Heart right ventricle (tissue), 16 donors: ENCODE measurements at regions not wholly inside any gene's neighbourhood (a gene's known extent, or its start where the extent isn't known, plus 50 kb on each side); places are given as distances from the start of the nearest gene placed in this dataset.
A peak's percentile ranks its signal among the peaks of the same experiment; 100 is the strongest.

Experiments used
- ATAC-seq, 8 donors: fragments of 200-7000 bp; cut with Tn5 transposase; one replicate each; pipeline ENCODE4 v1.9.1; 2020; ENCODE audit warnings: mild to moderate bottlenecking in 8 of 8, moderate library complexity in 8 of 8, moderate number of reproducible peaks in 1 of 8
- DNase-seq, 2 donors: peaks; one replicate each; pipeline ENCODE4 v3.0.0-alpha.2; 2020
- H3K27ac ChIP-seq, 10 donors: fragments of 200-600 bp; sonication (generic) in 2 of 10; one replicate each; pipeline versions ENCODE4 v1.5.0 to v1.8.0; 2020 to 2022; ENCODE audit warnings: mild to moderate bottlenecking in 3 of 10
- H3K27me3 ChIP-seq, 7 donors: fragments of 200-600 bp; one replicate each; pipeline ENCODE4 v1.8.0; 2021 to 2022; ENCODE audit warnings: mild to moderate bottlenecking in 2 of 7
- H3K36me3 ChIP-seq, 9 donors: fragments of 200-600 bp; sonication (generic) in 1 of 9; one replicate each; pipeline versions ENCODE4 v1.5.0 to v1.8.0; 2020 to 2022; ENCODE audit warnings: mild to moderate bottlenecking in 2 of 9
- H3K4me1 ChIP-seq, 9 donors: fragments of 200-600 bp; sonication (generic) in 1 of 9; one replicate each; pipeline versions ENCODE4 v1.5.0 to v1.8.0; 2020 to 2022; ENCODE audit warnings: mild to moderate bottlenecking in 4 of 9
- H3K4me3 ChIP-seq, 10 donors: fragments of 200-600 bp; sonication (generic) in 2 of 10; one replicate each; pipeline versions ENCODE4 v1.5.0 to v1.8.0; 2020 to 2022; ENCODE audit warnings: mild to moderate bottlenecking in 7 of 10, moderate library complexity in 2 of 10
- H3K9me3 ChIP-seq, 11 donors: fragments of 200-600 bp in 10 of 11; sonication (generic) in 2 of 11; one replicate each; pipeline versions ENCODE4 v1.5.0 to v1.8.0; 2013 to 2022; ENCODE audit warnings: mild to moderate bottlenecking in 2 of 11, control low read depth in 1 of 11, moderate library complexity in 1 of 11
- WGBS, 2 donors: extraction: QIAGEN DNeasy Blood & Tissue Kit; methylation state at CpG; one replicate each; pipeline ENCODE4 v1.1.7; 2013; ENCODE audit warnings: inconsistent platforms in 1 of 2; 5-methylcytosine and 5-hydroxymethylcytosine counted together
- intact Hi-C, 10 donors: fragments of 100-400 bp; cut with DNase I; formaldehyde crosslinking; loops; one replicate each; pipeline versions ENCODE4 v1.11.1 to v1.14.2; 2022
- TF ChIP-seq, protein P1 (sequence below), 9 donors: fragments of 200-600 bp; sonication (generic) in 2 of 9; IDR thresholded peaks; one replicate each; pipeline versions ENCODE4 v1.5.0 to v1.8.0; 2021 to 2022; ENCODE audit warnings: antibody characterized with exemption in 9 of 9, mild to moderate bottlenecking in 5 of 9, moderate library complexity in 1 of 9
- donor health status: Arrhythmogenic right ventricular cardiomyopathy.
- donor health status: ischemic (EF 13 %, LVEDD 7.1; RV severe dilation, severe dysfunction).
- donor health status: healthy with polysubstance abuse.
- donor health status: DM: no; HTN: yes; CAD: no.
- donor health status: DM: no; HTN: no; CAD: no.
- donor health status: ischemic (EF 25% LVEDD 6.9; RV normal size, moderate dysfunction).
- donor health status: ischemic (EF 25% LVEDD 5.7; RV mildly dilated, moderate dysfunction).
- donor health status: healthy.
- donor health status: DM: yes; HTN: yes; CAD: no.
- donor health status: Ischemic cardiomyopathy.
- donor health status: ischemic (EF 35%, LVEDD 5.7; RV mildly dilated, moderate dysfunction).
- donor health status: nonischemic (EF 11% LVEDD 7.7; RV severe dilation, severe dysfunction).
- donor health status: DM: yes; HTN: yes; CAD: no.
- donor health status: PGD.
- donor health status: ischemic (EF 29% LVEDD 5.4; RV normal size, mild dysfunction).
- donor health status: nonischemic (EF 23%, LVEDD 6.1; RV moderate dilation, normal function).

DNA sequence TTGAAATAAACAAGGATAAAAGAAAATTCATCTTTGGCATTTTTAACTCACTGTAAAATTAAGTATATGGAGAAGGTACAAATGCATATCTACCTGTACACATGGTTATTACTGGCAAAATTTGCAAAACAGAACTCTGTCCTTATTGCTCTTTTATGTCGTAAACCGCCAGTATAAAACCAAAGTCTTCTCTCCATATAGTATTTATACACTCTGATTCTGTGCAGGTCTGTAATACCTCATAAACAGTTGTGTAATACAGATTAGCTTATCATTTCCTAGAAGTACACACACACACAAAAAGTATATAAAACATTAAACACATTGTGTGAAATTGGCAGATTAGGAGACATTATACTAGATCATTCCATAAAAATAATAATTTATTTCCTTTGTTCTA lies 406.6 kb upstream of the ANO3 start:
- Histone ChIP-seq H3K27ac (no peak overlapping the region), H3K4me1 (peaks cover 0 to 12% (median 0%) of the 10 kb centered on the region in 9 donors), H3K9me3 (peaks cover 0 to 25% (median 0%) of the 10 kb centered on the region in 11 donors), H3K4me3 (no peak overlapping the region), H3K27me3 (no peaks in the 10 kb centered on the region), H3K36me3 (no peaks in the 10 kb centered on the region)
- ATAC-seq (no peak), DNase-seq (no peak)
- intact Hi-C loops = no loop called here
- TF ChIP-seq, protein P1, sequence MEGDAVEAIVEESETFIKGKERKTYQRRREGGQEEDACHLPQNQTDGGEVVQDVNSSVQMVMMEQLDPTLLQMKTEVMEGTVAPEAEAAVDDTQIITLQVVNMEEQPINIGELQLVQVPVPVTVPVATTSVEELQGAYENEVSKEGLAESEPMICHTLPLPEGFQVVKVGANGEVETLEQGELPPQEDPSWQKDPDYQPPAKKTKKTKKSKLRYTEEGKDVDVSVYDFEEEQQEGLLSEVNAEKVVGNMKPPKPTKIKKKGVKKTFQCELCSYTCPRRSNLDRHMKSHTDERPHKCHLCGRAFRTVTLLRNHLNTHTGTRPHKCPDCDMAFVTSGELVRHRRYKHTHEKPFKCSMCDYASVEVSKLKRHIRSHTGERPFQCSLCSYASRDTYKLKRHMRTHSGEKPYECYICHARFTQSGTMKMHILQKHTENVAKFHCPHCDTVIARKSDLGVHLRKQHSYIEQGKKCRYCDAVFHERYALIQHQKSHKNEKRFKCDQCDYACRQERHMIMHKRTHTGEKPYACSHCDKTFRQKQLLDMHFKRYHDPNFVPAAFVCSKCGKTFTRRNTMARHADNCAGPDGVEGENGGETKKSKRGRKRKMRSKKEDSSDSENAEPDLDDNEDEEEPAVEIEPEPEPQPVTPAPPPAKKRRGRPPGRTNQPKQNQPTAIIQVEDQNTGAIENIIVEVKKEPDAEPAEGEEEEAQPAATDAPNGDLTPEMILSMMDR (IDR thresholded peaks at IDR 0.05) = no peak
- 95 to 96% methylated on average over 2 of the region's 2 CpGs for WGBS, 2 donors

DNA sequence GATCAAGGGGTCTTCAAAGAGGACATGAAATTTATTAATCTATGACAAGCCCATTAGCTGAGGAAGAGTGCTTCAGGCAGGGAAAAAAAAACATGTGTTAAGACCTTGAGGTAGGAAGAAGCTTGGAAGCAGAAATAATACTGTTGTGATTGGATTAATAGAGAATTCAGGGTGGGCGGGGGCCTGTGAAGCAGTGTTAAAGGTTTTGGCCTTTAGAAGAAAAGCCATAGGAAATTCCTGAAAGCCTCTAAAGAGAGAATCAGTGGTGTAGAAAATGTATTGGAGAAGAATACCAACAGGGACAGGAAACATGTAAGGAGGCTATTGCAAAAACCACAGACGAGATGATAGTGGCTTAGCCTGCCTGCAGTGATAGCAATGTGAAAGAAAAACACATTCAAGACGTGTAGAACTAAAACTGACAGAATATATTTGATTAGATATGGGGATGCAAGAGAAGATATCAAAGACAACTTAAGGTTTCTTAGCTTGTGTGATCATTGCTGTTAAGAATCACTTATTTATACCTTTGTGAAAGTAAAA lies 404.4 kb upstream of the ANO3 start:
- H3K9me3 ChIP-seq = peaks cover 0 to 11% (median 0%) of the 10 kb centered on the region in 11 donors
- peaks cover 0 to 12% (median 0%) of the 10 kb centered on the region in 9 donors for H3K4me1 ChIP-seq
- peak overlapping the region in 2 of 10 donors; percentile 23 to 29 for H3K27ac ChIP-seq
- no peaks in the 10 kb centered on the region for H3K27me3 ChIP-seq
- 26 to 28% methylated on average over 3 of the region's 3 CpGs for WGBS, 2 donors
- ATAC-seq (no peak), DNase-seq (no peak)
- H3K36me3 ChIP-seq = no peaks in the 10 kb centered on the region
- intact Hi-C loops = no loop called here
- no peak overlapping the region for H3K4me3 ChIP-seq
- TF ChIP-seq, protein P1 (IDR thresholded peaks at IDR 0.05) = no peak

DNA sequence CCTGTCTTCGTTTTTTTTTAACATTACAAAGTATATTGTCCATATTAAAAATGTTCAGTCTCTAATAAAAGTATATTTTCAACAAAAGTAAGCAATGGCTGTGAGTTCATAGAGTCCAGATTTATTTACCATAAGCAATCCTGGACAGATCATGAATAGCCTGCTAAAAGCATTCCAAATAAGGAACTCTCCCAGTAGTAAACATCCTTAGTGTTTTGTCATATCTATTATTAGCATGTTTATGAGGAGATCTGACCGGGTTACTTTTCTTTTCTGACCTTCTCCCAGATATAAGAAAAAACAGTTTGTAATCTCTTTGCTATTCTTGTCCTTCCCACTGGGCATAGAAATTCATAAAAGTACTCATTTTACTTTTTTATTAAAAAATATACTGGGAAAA lies 403.9 kb upstream of the ANO3 start:
- Histone ChIP-seq H3K36me3 (no peaks in the 10 kb centered on the region), H3K27me3 (no peaks in the 10 kb centered on the region), H3K4me1 (peaks cover 0 to 12% (median 0%) of the 10 kb centered on the region in 9 donors), H3K4me3 (no peak overlapping the region), H3K27ac (peak overlapping the region in 2 of 10 donors; percentile 23 to 29), H3K9me3 (peaks cover 0 to 10% (median 0%) of the 10 kb centered on the region in 11 donors)
- peak in 5 of 8 donors; percentile 33 to 80 (median 48) for ATAC-seq
- TF ChIP-seq, protein P1 (IDR thresholded peaks at IDR 0.05) = no peak
- intact Hi-C loops = no loop called here
- 32 to 37% methylated on average over 2 of the region's 2 CpGs for WGBS, 2 donors
- no peak for DNase-seq

DNA sequence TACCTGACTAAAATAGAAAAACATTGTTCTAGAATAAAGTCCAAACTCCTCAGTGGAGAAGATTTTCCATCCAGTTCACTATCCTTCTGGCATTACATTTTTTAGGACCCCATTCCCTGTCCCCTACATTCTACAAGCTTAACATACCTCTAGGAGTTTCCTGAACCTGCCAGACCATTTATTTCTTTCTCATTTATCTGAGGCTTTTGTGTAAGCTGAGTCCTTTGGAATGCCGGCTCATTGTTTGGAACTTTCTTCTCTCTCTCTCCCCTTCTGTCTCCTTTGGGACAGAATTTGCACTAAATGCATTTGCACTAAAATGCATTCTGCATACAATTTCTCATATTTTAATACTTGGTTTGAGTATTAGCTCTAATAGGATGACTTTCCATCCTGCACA lies 393.0 kb upstream of the ANO3 start:
- 61 to 66% methylated on average over 1 of the region's 1 CpG for WGBS, 2 donors
- no peaks in the 10 kb centered on the region for H3K4me1 ChIP-seq
- H3K4me3 ChIP-seq = no peak overlapping the region
- no peaks in the 10 kb centered on the region for H3K36me3 ChIP-seq
- ATAC-seq (no peak), DNase-seq (no peak)
- intact Hi-C loops = no loop called here
- H3K27me3 ChIP-seq = no peaks in the 10 kb centered on the region
- TF ChIP-seq, protein P1 (IDR thresholded peaks at IDR 0.05) = no peak
- peaks cover 0 to 11% (median 0%) of the 10 kb centered on the region in 11 donors for H3K9me3 ChIP-seq
- H3K27ac ChIP-seq = no peak overlapping the region
